GM19395 (cell line): ENCODE measurements at regions not wholly inside any gene's neighbourhood (a gene's known extent, or its start where the extent isn't known, plus 50 kb on each side); places are given as distances from the start of the nearest gene placed in this dataset.
"Not testable (repeated sequence)": the region's sequence is repeated elsewhere in the genome, so short reads cannot be mapped to it uniquely, and the experiment has no call there.

Experiments
- ATAC-seq: cut with Tn5 transposase; IDR thresholded peaks from one replicate; pipeline ENCODE4 v1.9.1; 2021; ENCODE audit warnings: mild to moderate bottlenecking, moderate library complexity; ENCODE audit not compliant: unreplicated experiment

DNA sequence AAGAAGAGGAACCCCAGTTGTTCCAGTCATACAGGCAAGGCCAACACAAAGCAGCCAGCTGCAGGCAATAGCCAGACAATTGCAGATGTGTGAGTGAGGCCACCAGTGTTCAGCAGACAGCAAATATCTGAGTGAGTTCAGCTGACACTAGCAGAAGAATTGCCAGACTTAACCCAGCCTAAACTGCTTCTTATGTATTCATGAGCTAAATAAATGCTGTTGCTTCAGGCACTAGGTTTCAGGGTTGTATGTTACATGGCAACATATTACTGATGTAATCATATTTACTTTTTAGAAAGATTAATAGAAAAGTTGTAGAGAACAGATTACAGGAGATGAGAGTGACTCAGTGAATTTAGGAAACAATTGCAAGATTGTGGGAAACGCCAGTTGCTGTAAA is 129.8 kb upstream of the CHODL start:
- ATAC-seq, result no peak

DNA sequence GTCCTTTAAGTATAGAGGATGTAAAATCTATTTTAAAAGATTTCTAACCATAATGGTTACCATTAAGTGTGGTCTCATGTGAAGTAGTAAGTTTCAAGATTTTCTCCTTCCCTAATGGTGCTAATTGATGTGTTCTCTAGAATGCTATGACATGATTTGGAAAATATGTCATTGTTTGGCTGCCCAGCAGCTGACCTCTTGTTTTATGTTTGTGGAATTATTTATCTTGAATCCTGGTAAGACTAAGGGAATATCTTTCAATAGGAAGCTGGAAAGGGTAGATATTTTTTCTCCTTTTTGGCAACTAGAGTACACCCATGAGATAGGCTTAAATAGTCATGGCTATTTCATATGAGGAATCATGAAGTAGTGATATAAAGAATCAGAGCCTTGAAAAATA is 139.8 kb upstream of the CHODL start:
- no peak for ATAC-seq

DNA sequence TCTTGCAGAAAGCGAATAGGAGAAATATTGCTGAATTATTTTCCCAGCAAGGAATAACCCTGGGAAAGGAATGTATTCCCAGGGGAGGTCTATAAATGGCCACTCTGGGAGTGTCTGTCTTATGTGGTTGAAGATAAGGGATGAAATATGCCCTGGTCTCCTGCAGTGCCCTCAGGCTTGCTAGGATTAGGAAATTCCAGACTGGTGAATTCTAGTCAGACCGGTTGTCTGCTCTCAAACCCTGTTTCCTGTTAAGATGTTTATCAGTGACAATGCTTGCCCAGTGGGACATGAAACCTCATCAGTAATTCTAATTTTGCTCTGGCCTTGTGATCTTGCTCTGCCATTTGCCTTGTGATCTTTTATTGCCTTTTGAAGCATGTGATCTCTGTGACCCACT is 148.2 kb upstream of the CHODL start:
- ATAC-seq, result not testable (repeated sequence)

DNA sequence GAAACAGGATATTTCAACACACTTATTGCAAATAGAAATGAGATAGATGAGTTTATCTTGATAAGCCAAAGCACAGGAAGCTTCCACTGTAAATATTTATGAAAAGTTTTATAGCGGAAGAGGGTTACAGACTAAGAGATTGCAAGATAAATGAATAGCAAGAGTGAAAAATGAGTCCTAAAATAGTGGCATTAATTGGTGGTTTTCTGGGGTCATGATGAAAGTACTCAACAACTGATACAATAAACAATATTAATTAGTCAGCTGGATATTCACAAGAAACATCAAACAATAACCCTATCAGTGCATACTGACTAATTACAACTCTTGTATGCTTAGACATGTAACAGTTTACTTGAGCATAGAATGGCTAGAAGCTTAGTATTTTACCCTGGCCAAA is 154.8 kb upstream of the CHODL start:
- ATAC-seq, result no peak

DNA sequence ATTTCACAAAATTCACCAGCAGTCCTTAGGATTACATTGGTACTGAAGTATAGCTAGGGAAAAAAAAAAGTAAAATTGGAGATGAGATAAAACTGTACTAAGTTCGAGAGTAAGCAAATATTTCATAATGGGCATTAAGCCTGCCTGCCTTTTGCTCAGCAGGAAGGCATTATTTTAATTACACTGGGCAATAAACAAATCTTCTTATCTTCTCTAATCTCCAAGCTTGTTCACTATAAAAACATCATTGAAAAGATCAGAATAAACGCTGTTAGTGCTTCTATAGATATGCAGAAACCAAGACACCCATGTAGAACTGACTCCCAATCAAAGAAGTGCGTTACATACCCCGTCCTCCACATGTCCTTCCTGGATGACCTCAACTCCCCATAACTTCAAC is 174.2 kb upstream of the CHODL start:
- ATAC-seq, result no peak

DNA sequence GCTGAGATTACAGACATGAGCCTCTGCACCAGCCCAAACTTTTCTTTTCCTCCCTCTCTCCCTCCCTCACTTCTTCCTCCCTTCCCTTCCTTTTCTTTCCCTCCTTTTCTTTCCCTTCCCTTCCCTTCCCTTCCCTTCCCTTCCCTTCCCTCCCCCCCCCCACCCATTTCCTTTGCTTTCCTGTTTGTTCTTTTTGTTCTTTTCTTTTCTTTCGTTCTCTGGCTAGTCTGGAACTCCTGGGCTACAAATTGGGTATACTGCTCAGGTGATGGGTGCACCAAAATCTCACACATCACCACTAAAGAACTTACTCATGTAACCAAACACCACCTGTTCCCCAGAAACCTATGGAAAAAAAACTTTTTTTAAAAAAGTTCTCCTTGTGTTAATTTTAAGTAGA is 174.8 kb upstream of the CHODL start:
- no peak for ATAC-seq

DNA sequence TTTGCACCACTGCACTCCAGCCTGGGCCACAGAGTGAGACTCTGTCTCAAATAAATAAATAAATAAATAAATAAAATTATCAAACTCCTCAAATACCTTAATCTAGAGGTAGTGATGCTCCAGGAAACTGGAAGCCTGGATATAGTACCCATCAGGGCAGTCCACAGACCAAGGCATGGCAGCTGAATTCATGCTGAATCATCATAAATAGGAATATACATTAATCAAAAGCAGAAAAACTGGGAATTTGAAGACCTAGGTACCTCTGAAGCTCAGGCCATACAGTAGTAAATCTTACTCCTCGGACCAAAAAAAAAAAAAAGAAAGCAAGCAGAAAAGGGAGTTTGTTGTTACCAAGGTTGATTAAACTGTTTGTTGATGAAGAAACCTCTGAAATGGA is 184.2 kb upstream of the CHODL start:
- ATAC-seq, result no peak

DNA sequence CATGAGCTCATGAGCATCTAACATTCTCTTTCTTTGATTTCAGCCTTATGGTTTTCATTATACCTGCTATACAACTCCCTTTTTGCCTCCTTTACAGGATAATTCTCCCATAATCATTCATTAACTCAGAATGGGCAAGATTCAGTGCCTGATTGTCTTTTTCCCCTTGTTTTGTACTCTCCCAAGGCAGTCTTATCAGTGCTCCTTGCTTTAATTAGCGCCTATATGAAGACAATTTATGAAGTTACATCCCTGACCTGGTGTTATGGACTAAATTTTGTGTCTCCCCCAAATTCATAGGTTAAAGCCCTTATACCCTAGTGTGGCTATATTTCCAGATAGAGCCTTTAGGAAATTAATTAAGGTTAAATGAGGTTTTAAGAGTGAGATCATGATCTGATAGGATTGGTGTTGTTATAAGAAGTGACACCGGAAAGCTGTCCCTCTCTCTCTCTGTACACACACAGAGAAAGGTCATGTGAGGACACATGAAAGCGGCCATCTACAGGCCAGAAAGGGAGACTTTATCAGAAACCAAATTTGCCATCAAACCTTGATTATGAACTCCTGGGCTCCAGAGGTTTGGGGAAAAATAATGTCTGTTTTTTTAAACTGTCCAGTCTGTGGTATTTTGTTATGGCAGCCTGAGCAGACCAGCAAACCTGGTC is 185.8 kb upstream of the CHODL start:
- ATAC-seq, result no peak

DNA sequence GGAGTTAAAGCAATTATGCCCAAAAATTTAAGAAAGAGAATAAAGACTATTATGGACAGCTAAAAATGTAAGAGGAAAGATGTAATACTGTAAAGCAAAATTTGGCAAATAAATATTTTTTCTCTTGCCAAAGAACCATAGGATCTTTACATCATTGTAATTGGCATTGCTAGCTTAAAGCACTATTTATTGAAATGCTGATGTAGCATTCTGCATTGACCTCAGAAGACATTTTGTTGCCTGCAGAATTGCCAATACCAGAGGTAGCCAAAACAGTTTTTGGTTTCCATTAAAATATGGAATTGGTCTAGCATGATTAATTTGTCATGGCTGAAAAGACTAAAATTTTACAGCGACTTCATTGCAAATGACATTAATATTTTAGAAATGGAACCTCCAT is 191.5 kb upstream of the CHODL start:
- ATAC-seq, result no peak

DNA sequence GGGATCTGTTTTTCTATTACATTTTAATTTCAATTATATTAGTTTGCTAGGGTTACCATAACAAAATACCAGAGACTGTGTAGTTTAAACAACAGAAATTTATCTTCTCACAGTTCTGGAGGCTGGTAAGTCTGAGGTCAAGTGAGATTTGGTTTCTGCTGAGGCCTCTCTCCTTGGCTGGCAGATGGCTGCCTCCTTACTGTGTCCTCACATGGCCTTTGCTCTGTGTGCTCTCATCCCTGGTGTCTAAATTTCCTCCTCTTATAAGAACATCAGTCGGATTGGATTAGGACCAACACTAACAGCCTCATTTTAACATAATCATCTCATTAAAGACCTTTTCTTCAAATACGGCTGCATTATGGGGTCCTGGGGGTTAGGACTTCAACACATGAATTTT is 195.2 kb upstream of the CHODL start:
- ATAC-seq, result no peak

DNA sequence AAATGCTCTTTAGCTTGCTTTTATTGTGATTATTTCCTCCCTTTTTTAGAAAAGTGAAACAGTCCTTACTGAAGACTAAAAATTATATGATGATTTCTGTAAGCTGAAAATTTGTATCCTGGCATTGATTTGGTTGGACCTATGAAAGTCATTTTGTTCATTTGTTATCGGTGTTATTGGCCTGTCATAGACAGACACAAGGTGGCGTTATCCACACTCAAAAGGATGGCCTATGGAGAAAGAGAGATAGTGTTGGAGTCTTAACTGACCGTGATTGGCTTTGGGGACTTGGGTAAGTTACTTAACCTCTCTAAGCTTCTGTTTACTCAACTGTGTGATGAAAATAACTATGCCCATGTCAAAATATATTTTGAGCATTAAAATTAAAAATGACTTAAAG is 203.6 kb upstream of the CHODL start:
- no peak for ATAC-seq

DNA sequence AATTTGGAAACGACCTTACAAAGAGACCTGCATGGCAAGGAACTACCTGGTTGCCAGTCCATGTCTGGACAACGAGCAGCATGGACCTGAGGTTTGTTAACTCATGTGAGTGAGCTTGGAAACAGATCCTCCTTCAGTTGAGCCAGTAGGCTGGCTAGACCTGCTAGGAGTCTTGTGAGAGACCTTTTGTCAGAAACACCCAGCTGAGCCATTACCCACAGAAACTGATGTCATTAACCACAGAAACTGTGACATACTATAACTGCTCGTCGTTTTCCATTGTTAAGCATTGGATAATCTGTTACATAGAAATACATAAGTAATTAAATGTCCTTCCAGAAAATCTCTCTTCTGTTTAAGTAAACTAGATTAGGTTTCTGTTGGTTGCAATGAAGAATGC is 211.1 kb upstream of the C21orf91 start:
- peak; percentile 80 for ATAC-seq

DNA sequence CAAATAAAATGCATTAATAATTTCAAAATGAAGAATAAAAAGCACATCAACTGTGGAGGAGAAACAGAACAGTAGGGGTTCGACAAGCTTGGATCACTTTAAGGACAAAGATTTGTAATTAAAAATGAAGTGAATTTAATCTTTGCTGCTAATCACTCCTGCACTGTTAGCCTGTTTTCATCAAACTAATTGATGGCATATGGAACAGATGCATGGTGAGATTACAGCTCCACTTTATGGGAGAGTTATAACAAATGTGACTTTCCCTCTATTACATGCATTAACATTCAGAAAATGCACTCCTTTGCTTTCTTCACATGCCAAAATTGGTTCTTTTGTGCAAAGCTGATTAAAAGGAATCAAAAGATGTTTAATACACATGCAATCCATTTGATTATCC is 207.2 kb upstream of the C21orf91 start:
- ATAC-seq, result no peak

DNA sequence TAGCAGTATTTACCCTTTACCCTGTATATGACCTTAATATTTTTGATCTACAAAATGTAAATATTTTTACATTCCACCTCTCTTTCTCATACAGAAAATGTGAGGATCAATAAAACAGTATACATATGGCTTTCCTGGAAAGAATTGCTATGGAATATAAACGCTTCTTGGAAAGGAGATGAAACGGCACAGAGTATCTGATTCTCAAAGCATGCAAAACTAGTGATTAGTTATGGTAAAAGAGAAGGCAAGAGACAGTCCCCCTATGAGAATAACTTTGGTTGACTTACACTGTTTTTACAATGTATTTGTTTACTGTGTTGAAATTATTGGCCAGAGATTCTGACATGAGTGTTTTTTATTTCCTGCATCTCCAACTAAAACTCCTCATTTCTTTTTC is 204.6 kb upstream of the C21orf91 start:
- no peak for ATAC-seq

DNA sequence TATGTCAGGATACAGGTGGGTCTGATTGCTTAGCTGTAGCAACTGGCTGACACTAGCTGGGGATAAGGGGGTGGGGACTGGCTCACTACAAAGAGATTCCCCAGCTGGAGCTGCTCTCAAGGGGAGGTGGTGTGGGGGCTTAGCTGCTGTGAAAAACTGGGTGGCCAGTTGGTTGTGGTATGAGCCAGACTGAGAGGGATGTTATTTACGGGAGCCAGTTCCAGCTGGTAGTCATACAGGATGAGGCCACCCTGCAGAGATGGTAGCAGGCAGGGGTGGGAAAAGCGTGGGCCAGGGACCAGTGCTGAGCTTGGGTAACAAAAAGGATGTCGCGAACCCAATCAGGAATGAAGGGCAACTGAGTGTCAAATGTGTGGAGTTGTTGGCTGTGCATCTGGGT is 204.0 kb upstream of the C21orf91 start:
- no peak for ATAC-seq

DNA sequence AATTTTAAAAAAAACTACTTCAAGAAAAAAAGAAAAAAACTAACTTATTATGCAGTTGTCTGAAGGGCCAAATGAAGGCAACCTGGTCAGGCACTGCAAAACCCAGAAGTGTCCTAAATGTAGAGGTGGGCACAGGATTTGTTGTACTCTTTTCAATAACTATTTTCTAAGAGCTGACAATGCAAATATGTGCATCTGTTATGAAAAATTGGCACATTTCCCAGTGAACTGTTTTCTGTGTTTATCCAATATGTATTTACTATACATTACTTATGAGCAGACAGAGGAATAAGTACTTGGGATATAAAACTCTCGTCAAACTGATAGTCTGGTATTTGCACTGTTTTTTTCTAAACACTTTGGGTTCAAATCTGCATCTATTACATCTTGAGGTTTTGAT is 188.0 kb upstream of the C21orf91 start:
- ATAC-seq, result no peak

DNA sequence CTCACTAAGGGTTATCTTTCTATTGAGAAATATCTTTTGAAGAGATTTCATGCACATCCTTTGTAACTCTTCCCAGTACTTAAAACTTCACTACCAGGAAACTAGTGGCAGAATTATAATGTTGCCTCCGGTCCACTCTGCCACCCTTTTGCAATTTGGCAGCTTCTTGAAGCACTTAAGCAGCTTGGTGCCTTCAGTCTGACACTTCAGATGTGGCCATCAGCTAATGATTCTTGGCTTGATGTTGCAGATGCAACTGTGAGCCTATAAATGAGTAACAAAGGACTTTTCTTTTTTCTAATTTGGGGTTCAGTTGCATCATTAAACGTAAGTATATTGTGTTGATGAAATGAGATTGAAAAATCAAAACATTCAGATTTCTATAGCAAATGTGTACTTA is 187.5 kb upstream of the C21orf91 start:
- no peak for ATAC-seq

DNA sequence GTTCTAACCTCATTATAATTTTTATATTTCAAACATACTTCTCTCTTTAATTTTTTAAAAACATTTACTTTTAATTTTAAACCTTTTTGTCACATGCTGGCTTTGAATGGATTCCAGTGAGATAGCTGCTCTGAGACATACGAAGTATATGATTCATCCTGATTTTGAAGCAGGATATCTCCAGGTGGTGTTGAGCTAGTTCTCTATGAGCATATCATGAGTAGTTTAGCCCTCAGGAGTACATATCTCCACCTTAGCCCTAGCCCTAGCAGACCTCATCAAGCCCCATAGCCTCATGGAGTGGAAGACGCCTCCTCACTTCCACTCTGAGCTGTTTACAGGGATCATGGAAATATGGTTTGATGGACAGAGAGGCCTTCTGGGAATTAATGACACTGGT is 183.2 kb upstream of the C21orf91 start:
- ATAC-seq, result no peak

DNA sequence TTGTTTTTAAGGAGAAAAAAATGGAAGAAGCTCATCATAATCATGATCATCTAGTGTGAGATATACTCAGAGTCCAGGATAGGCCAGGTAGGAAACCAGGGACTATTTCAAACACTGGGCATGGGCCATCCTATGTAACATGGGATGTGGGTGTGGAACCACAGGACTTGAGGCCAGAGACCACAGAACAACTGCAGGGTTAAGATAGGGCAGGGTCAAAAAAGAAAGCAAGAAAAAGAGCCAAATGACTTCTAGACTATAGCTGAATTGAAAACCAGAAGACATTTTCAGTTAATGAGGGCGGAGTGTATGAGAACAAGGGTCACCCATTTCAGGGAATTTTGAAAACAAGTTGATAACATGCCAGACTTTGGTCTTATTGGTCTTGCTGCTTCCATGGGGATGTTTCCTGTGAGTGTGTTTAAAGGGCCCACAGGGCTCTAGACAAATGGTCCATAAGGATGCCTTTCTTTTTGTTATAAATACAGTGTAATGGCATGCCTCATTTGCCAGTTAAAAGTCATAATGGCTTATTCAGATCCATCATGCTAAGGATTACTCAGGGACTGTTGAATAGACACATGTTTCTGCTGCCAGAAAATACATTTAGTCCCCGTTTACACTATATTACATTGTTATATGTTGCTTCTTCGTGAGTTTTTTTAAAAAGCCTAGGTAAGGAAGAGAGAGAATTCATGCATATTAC is 182.0 kb upstream of the C21orf91 start:
- no peak for ATAC-seq

DNA sequence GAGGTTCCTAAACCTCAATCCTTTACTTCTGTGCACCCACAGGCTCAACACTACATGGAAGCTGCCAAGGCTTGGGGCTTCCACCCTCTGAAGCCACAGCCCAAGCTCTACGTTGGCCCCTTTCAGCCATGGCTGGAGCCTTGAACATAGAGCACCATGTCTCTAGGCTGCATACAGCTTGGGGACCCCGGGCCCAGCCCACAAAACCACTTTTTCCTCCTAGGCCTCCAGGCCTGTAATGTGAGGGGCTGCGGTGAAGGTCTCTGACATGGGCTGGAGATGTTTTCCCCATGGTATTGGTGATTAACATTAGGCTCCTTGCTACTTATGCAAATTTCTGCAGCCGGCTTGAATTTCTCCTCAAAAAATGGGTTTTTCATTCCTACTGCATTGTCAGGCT is 179.4 kb upstream of the C21orf91 start:
- not testable (repeated sequence) for ATAC-seq

DNA sequence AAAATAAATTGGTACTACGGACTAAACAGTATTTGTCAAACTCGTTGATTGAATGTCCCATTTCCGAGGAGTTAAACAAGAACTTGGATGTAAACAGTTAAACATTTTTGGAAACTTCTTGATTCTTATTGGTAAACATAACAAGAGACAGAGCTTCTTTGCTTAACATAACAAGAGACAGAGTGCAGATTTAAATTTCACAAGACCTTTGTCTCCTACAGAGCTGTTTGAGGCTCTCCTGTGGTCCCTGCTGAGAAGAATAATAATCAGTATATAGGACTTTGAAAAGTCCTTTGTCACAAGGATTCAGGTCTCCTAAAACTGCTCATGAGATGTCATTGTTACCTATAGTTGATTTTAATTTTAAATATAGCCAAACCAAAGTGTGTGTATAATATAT is 170.6 kb upstream of the C21orf91 start:
- no peak for ATAC-seq

DNA sequence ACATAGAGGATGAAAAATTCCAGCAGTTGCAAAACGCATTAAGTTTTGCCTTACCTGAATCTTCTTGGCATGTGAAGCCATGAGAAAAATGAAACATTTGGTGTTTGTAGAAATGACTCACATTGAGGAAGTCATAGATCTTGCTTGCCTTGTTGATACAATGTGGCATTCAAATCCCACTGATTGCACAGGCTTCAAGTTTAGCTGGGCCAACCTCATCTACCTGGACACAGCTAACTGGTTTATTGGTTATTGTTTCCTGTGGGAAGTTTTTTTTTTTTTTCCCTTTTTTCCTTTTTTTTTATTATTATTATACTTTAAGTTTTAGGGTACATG is 168.9 kb upstream of the C21orf91 start:
- ATAC-seq, result no peak
